ENCODE measurements at regions not wholly inside any gene's neighbourhood (a gene's known extent, or its start where the extent isn't known, plus 50 kb on each side); places are given as distances from the start of the nearest gene placed in this dataset.
"Not testable (repeated sequence)": the region's sequence is repeated elsewhere in the genome, so short reads cannot be mapped to it uniquely, and the experiment has no call there.

DNA sequence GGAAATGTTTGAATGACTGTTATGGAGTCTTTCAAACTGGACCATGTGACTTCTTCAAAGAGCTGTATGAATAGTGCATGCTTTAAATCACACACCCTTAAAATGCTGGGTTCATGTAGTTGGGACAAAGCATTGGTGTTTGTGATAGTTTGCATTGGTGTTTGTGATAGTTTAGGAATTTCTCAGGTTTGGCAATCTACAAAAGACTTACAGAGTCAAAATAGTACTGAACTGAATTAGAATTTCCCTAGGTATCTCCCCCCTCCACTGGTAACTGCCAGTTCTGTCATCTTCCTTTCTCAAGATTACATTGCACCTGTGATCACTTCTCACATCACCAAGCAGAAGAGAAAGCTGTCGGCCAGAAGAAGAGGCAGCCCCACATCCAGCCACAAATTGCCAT is 261.1 kb downstream of the GATA3 start:
- no peak overlapping the region for H2AFZ ChIP-seq (ENCODE audit: low read length)
- no peaks in the 10 kb centered on the region for H3F3A ChIP-seq (ENCODE audit: insufficient read depth, low read length)
- no peaks in the 10 kb centered on the region for H3K79me2 ChIP-seq (ENCODE audit: insufficient read depth, low read length)
- no peak overlapping the region for H3K9ac ChIP-seq (ENCODE audit: low read length)
- H3K27me3 ChIP-seq (ENCODE audit: insufficient read depth, low read length): 0 out of 2 replicates have a peak, but pooled peaks cover 3% of the 10 kb centered on the region
- no peak overlapping the region for H3K4me3 ChIP-seq (ENCODE audit: low read depth, low read length, poor library complexity, severe bottlenecking)
- TF ChIP-seq EZH2 (IDR thresholded peaks at IDR 0.05; ENCODE audit: borderline replicate concordance, low read length): no peak
- no peak for TF ChIP-seq CTCF (IDR thresholded peaks at IDR 0.05; ENCODE audit: low read length)
- H3K4me1 ChIP-seq (ENCODE audit: insufficient read depth, low read length, severe bottlenecking): no peaks in the 10 kb centered on the region
- no peaks in the 10 kb centered on the region for H3K36me3 ChIP-seq (ENCODE audit: insufficient read depth, low read length)
- H4K20me1 ChIP-seq (ENCODE audit: insufficient read depth, low read length): no peaks in the 10 kb centered on the region
- H3K27ac ChIP-seq (ENCODE audit: low read depth, low read length, poor library complexity, severe bottlenecking): no peak overlapping the region
- H3K9me2 ChIP-seq (ENCODE audit: low read depth, low read length): no peaks in the 10 kb centered on the region
- no peak overlapping the region for H3K4me2 ChIP-seq (ENCODE audit: low read length)
- H3K9me3 ChIP-seq (ENCODE audit: low read length): no peaks in the 10 kb centered on the region

DNA sequence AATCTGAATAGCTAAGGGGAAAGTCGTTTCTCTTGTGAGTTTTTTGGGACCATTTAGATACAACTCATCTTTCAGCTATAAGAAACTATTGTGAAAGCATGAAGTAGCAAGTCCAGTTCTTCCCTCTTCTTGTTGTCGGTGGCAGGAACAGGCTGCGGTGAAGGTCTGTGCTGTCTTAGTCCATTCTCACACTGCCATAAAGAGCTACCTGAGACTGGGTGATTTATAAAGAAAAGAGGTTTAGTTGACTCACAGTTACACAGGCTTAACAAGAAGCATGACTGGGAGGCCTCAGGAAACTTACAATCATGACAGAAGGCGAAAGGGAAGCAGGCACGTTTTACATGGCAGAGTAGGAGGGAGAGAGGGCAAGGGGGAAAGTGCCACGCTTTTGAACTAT is 261.8 kb downstream of the GATA3 start:
- no peak overlapping the region for H3K9ac ChIP-seq (ENCODE audit: low read length)
- no peak overlapping the region for H2AFZ ChIP-seq (ENCODE audit: low read length)
- no peak overlapping the region for H3K27ac ChIP-seq (ENCODE audit: low read depth, low read length, poor library complexity, severe bottlenecking)
- no peaks in the 10 kb centered on the region for H3K9me3 ChIP-seq (ENCODE audit: low read length)
- H3K4me3 ChIP-seq (ENCODE audit: low read depth, low read length, poor library complexity, severe bottlenecking): no peak overlapping the region
- H4K20me1 ChIP-seq (ENCODE audit: insufficient read depth, low read length): no peaks in the 10 kb centered on the region
- H3F3A ChIP-seq (ENCODE audit: insufficient read depth, low read length): no peaks in the 10 kb centered on the region
- H3K79me2 ChIP-seq (ENCODE audit: insufficient read depth, low read length): no peaks in the 10 kb centered on the region
- H3K4me1 ChIP-seq (ENCODE audit: insufficient read depth, low read length, severe bottlenecking): no peaks in the 10 kb centered on the region
- 0 out of 2 replicates have a peak, but pooled peaks cover 3% of the 10 kb centered on the region for H3K27me3 ChIP-seq (ENCODE audit: insufficient read depth, low read length)
- H3K9me2 ChIP-seq (ENCODE audit: low read depth, low read length): no peaks in the 10 kb centered on the region
- TF ChIP-seq CTCF (IDR thresholded peaks at IDR 0.05; ENCODE audit: low read length) (no peak), EZH2 (IDR thresholded peaks at IDR 0.05; ENCODE audit: borderline replicate concordance, low read length) (no peak)
- H3K4me2 ChIP-seq (ENCODE audit: low read length): no peak overlapping the region
- H3K36me3 ChIP-seq (ENCODE audit: insufficient read depth, low read length): no peaks in the 10 kb centered on the region

DNA sequence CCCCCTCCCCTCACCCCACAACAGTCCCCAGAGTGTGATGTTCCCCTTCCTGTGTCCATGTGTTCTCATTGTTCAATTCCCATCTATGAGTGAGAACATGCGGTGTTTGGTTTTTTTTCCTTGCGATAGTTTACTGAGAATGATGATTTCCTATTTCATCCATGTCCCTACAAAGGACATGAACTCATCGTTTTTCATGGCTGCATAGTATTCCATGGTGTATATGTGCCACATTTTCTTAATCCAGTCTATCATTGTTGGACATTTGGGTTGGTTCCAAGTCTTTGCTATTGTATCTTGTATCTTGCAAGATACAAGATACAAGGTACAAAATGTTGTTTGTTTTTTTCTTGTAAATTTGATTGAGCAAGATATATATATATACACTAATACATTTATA is 263.9 kb downstream of the GATA3 start:
- not testable (repeated sequence) for H3K79me2 ChIP-seq (ENCODE audit: insufficient read depth, low read length)

GRCh38 chr10:8318956-8319355 is 264.5 kb downstream of the GATA3 start:
- no peak overlapping the region for H3K4me2 ChIP-seq (ENCODE audit: low read length)
- H3K27me3 ChIP-seq (ENCODE audit: insufficient read depth, low read length): no peaks in the 10 kb centered on the region
- H3F3A ChIP-seq (ENCODE audit: insufficient read depth, low read length): no peaks in the 10 kb centered on the region
- no peaks in the 10 kb centered on the region for H3K4me1 ChIP-seq (ENCODE audit: insufficient read depth, low read length, severe bottlenecking)
- H3K79me2 ChIP-seq (ENCODE audit: insufficient read depth, low read length): no peaks in the 10 kb centered on the region
- H3K27ac ChIP-seq (ENCODE audit: low read depth, low read length, poor library complexity, severe bottlenecking): no peak overlapping the region
- no peak overlapping the region for H2AFZ ChIP-seq (ENCODE audit: low read length)
- H4K20me1 ChIP-seq (ENCODE audit: insufficient read depth, low read length): no peaks in the 10 kb centered on the region
- H3K9me3 ChIP-seq (ENCODE audit: low read length): no peaks in the 10 kb centered on the region
- no peak overlapping the region for H3K4me3 ChIP-seq (ENCODE audit: low read depth, low read length, poor library complexity, severe bottlenecking)
- H3K9me2 ChIP-seq (ENCODE audit: low read depth, low read length): no peaks in the 10 kb centered on the region
- no peak for TF ChIP-seq CTCF (IDR thresholded peaks at IDR 0.05; ENCODE audit: low read length)
- no peak overlapping the region for H3K9ac ChIP-seq (ENCODE audit: low read length)
- no peaks in the 10 kb centered on the region for H3K36me3 ChIP-seq (ENCODE audit: insufficient read depth, low read length)

More for the DNA sequence above, 263.9 kb downstream of the GATA3 start:
- H3K4me3 ChIP-seq (ENCODE audit: low read depth, low read length, poor library complexity, severe bottlenecking); H2AFZ ChIP-seq (ENCODE audit: low read length); H3K4me2 ChIP-seq (ENCODE audit: low read length); H3K9ac ChIP-seq (ENCODE audit: low read length); H3F3A ChIP-seq (ENCODE audit: insufficient read depth, low read length); H3K9me3 ChIP-seq (ENCODE audit: low read length); H3K27ac ChIP-seq (ENCODE audit: low read depth, low read length, poor library complexity, severe bottlenecking); H4K20me1 ChIP-seq (ENCODE audit: insufficient read depth, low read length); H3K9me2 ChIP-seq (ENCODE audit: low read depth, low read length); H3K27me3 ChIP-seq (ENCODE audit: insufficient read depth, low read length); H3K4me1 ChIP-seq (ENCODE audit: insufficient read depth, low read length, severe bottlenecking); H3K36me3 ChIP-seq (ENCODE audit: insufficient read depth, low read length): not testable (repeated sequence)
